HG03108 (cell line): ENCODE measurements at regions not wholly inside any gene's neighbourhood (a gene's known extent, or its start where the extent isn't known, plus 50 kb on each side); places are given as distances from the start of the nearest gene placed in this dataset.
"Not testable (repeated sequence)": the region's sequence is repeated elsewhere in the genome, so short reads cannot be mapped to it uniquely, and the experiment has no call there.

Source experiments
- ATAC-seq: cut with Tn5 transposase; IDR thresholded peaks from one replicate; pipeline ENCODE4 v1.9.1; 2021; ENCODE audit warnings: moderate library complexity; ENCODE audit not compliant: unreplicated experiment

DNA sequence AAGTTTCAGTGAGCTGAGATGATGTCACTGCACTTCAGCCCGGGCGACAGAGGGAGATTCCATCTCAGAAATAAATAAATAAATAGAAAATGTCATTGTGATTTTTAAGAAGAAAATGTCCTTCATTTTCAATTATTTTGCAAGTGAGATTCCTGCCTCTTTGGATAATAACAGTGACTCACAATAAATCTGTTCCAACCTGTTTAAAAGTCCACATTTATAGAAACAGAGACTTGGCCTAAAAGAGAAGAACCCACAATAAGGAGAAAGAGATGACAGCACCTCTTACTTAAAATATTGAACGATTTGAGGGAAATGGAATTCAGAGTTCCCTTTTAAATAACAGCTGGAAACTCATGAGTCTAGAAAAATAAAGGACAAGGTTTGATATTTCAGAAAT, 373.4 kb upstream of the NOX3 start:
- ATAC-seq, result no peak

DNA sequence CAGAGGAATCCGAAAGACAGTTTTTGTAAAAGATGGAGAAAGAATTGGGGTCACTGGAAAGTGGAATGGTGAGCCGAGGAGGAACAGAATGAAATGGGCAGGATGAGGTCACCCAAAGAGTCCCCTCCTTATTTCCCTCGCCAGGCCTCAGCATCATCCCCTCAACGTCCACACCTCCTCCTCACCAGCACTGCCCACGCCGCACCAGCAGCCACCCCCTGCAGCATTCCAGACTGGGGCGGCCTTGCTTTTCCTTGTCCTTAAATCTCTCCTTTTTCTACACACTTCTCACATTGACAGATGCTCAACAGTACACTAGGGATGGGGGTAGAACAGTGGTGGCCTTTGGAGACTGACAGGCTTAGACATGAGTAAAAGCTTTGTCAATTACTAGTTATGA, 363.1 kb upstream of the NOX3 start:
- no peak for ATAC-seq

DNA sequence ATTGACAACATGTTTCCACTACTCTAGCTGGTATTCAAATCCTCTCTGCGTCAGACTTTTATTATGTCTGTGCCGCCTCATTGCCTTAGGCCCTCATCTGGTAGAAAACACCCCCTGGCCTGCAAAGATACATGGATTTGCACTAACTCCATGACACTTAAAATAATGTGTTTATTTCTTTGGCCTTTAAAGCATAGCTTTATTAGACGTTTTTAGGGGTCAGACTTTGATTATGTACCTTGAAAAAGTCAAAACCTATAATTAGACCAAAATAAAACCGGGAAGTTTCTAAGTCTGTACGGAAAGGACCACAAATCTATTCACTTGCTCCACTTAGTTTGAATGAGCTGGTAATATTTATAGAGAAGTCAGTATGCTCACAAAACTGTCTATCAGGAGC, 357.9 kb upstream of the NOX3 start:
- ATAC-seq, result no peak

DNA sequence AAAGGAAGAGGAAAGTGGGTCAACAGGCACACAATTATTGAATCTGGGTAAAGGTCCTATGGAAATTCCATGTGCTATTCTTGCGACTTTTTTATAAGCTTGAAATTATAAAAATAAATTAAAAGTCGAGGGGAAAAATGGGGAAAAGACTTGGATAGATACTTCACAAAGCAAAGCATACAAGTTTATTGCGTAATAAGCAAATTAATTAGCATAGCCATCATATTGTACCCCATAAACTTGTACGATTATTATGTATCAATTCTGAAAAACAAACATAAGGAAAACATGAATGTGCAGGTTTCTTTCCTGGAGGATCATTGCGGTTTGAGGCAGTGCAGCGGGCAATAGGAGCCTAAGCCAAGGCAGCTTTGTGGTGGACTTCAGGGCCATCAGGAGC, 351.6 kb upstream of the NOX3 start:
- no peak for ATAC-seq

DNA sequence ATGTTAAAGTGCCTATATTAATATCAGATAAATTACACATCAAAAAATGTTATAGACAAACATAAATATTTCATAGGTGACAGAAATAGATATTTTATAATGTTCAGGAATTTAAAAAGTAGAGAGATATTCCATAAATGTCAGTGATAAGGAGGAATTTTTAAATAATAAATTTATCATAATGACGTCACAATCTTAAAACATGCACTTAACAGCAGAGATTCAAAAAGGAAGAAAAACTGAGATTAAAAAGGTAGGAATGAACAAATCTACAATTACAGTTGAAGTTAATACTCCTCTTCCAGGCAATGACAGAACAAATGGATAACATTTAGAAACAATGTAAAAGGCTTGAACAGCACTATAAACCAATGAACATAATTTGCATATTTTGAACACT, 345.4 kb upstream of the NOX3 start:
- no peak for ATAC-seq

DNA sequence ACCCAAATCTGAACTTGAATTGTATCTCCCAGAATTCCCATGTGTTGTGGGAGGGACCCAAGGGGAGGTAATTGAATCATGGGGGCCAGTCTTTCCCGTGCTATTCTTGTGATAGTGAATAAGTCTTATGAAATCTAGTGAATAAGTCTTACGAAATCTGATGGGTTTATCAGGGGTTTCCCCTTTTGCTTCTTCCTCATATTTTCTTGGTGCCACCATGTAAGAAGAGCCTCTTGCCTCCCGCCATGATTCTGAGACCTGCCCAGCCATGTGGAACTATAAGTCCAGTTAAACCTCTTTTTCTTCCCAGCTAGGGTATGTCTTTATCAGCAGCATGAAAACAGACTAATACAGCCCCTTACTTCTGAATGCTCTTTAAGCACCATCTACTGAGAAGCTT, 343.2 kb upstream of the NOX3 start:
- not testable (repeated sequence) for ATAC-seq

DNA sequence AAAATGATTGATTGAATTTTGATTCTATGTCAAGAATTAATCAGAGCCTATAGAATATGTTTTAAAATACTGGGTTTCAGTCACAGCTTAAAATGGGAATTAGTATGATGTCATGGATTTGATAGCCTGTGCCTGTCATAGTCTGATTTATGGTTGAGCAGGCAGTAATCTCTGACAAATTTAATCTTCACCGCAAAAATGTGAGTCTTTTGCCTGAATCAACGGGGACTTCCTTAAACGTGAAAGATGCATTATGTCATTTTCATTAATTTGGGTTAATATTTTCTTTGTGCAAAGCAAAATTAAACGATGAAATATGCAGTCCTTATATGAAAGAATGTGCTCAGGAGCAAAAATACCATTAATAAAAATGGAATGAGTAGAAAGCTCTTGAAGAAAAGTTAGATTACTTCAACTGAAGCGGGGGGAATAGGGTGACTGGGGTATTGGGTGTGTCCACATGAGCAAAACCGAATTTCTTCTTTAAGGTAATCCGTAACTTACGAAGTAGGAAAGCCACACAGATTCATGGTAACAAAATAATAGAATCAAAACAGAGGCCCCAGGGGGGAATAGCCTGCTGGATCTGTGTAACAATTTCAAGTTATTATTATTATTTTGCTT, 339.6 kb upstream of the NOX3 start:
- no peak for ATAC-seq

DNA sequence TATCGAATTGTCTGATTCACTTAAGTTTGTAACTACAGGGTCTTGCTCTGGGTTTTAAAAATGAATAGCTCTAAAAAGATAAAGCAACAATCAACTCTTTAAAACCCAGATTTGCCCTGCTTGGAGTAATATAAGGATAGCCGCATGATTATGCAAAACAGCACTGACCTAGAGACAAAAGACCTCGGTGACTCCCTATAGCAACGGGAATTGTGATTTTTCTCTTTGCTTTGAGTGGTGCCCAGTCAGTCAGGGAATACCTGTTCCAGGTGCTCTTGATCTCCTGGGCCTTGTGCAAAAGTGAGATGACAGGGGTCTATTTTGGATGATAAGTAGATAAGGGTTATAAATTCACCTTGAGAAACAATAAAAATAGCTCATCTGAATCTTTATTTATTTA, 336.3 kb upstream of the NOX3 start:
- no peak for ATAC-seq

DNA sequence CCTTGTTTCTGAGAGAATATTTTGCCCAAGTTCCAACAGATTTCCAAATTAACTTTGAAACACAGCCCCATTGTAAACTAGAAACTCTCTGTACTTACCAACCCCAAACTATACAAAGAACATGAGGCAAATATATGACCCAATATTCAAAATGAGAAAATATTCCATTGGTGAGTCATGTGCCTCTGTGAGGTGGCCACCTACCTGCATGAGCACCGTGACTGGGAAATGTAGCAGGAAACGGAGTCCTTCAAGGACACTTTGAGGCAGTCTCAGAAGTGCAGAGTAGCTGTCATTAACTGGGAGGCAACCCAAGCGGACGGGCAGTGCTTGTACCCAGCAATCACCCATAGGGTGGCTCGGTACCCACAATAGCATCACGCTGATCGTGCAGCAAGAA, 335.5 kb upstream of the NOX3 start:
- no peak for ATAC-seq

DNA sequence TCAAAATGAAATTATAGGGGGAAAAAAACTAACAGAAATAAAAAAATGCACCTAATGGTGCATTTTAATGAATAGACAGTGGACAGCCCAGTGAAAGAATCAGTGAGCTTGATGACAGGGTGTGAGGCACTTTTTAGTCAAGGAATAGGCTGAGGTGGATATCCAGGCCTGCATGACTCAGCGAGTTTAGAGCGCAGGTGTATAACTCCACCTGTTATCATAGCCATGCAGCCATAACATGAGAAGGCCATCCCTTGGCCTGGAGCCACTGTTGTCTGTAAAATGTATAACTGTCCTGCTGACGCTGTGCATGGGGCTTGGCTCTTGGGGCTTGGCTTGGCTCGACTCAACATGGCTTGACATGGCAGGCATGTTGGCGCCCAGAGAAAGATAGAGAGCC, 331.5 kb upstream of the NOX3 start:
- no peak for ATAC-seq

DNA sequence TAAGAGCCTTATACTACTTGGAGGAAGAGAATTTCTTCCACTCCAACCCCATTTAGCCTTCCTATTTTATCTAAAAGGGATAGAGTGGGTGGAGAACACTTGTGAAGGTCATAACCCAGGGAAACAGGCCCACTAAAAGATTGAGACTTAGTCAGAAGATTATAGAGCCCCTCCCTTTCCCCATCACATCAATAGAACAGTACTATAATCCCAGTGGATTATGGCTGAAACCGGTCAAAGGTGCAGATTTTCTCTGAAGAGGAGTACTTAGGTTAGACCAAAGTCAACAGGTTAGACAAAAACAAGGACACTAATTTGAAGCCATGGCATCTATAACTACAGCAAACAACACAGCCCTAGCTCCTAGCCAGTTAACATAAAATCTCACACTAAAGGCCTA, 330.9 kb upstream of the NOX3 start:
- ATAC-seq, result no peak

DNA sequence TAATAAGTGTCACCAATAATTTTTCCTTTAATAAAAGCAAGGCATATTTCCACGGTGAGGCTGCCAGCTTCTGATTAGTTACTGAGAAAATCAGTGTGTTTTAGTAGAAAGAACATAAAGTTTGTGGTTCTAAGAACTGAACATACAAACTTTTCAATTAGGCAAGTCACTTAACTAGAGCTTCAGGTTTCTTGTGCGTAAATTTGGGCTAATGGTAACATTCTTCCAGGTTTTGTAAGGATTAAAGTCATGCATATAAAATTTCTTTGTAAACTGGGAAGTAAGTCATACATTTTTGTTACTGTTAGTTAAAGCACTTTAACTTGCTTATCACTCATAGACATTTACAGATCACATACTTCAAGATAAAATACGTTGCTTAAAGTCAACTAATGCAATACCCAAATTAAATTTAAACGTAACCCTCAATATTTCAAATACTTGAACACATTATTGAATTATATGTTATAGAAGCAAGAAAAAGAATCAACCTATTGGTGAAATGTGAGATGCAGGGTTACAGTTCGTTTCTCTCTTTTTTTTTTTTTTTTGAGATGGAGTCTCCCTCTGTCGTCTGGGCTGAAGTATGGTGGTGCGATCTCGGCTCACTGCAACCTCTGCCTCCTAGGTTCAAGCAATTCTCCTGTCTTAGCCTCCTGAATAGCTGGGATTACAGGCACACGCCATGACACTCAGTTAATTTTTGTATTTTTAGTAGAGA, 327.3 kb upstream of the NOX3 start:
- ATAC-seq, result no peak

DNA sequence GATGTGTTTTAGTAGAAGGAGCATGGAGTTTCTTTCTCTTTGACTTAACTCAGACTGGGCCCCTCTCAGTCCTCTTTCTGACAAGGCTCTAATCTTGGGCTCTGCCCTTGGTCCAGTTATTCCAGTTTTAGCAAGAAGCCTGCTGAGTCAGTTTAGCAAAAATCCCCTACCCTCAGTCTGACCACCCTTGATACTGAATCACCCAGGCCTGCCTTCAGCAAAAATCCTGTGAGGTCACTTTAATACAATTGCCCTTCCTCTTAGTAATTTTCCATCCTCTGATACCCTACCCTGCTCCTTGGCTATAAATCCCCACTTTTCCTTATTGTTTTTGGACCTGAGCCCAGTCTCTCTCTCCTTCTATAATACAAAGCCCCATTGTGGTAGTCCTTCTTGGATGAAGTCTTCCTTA, 326.7 kb upstream of the NOX3 start:
- no peak for ATAC-seq

DNA sequence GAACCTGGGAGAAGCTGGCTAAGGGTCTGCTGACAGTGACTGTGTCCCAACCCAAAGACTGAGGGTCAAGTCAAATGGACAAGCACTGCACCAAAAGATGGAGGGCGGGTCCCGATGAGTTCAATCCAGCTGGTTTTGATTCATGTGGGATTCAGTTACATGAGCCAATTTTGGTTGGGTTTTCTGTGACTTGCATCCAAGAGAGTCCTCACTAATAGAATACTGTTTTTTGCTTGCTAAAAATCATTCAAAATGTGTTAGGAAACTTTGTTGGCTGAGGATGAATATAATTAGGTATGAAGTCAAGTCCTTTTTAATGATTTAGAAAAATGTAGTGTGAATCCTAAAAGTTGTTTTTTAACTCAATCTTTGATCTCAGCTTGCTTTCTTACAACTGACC, 323.8 kb upstream of the NOX3 start:
- no peak for ATAC-seq

DNA sequence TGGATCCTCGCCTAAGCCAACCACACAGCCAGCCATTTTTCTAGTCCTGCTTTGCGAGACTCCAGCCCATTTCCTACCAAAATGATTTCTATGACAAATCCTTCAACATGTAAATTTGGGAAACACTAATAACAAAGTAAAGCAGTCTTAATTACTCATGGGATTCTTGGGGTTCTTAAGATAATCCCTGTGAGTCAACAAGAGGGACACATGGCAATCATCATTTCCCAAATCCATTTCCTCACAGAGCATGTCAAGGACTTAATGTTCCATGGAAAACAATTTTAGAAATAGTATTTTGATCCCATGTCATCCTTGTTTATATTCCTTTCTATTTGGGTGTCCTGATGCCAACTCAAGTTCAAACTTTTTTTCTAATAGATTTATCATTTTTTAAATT, 322.7 kb upstream of the NOX3 start:
- no peak for ATAC-seq

DNA sequence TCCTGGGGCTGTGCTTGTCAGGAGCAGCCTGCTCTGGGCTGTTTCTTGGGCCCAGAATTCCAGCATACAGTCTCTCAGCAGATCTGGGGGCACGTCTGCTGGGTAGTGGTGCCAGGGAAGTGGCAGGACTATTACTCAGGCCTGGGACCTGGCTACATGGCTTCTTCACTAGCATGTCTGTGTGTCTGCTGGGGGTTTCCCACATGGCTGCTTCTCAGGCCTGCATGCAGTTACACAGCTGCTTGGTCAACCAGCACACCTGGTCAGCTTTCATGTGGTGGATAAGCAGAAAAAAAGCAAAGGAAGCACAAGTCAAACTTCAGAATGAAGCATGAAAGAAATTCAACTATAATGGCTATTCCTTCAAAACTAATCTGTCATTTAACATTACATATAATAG, 316.2 kb upstream of the NOX3 start:
- ATAC-seq, result no peak

DNA sequence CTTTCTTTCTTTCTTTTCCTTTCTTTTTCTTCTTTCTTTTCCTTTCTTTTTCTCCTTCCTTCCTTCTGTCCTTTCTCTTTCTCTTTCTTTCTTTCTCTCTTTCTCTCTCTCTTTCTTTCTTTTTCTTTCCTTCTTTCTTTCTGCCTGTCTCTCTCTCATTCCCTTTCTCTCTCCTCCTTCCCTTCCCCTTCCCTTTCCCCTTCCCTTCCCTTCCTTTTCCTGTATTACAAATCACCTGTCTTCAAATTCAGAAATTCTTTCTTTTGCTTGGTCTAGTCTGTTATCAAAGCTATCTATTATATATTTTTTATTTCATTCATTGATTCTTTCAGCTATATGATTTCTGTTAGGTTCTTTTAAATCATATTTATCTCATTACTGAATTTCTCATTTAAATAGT, 315.2 kb upstream of the NOX3 start:
- no peak for ATAC-seq

DNA sequence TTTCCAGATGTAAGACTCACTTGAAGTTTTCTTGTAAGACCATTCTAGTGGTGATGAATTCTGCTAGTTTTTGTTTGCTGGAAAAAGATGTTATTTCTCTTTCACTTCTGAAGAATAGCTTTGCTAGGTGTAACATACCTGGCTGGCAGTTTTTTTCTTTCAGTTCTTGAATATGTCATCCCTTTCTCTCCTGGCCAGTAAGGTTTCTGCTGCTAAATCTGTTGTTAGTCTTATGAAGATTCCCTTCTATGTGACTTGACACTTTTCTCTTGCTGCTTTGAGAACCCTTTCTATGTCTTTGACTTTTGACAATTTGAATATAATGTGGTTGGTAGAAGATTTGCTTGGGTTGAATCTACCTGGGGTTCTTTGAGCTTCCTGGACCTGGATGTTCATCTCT, 314.7 kb upstream of the NOX3 start:
- no peak for ATAC-seq

DNA sequence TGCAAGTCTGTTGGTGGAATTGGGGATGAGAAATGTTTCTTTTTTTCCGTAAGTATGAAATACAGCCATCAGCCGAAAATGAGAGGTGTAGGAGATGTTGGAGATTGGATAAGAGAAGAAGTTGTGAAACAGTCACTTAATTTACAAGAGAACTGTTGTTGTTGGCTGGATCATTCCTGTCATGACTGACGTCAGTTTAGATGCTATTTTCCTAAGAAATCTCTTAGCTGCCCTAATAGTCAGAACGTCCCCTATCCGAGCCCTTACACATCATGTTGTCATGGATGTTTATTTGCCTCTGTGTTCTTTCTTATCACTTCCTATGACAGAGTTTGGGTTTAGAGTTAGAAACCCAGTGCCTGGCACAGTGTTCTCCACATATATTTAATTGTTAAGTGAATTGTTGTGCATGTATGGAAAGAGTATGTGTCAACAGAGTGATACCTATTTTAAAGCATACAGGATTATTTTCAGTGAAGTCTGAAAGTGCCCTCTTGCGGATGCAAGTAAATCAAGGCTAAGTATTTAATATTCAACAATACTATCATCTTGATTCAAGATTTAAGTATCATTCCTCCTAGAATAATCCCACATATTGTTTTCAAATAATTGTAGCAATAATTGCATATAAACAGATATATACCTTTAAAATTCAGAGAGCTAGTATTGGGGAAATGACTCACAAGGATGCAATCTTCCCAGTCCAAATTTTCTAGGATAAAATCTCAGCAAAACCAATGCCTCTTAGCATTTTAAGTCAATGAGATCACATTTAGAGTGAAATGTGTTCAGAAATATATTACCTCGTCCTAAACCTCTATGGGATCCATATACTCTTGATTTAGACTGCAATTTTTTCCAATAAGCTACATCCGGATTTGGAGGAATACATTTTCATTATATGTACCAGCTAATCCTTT, 309.9 kb upstream of the NOX3 start:
- no peak for ATAC-seq

DNA sequence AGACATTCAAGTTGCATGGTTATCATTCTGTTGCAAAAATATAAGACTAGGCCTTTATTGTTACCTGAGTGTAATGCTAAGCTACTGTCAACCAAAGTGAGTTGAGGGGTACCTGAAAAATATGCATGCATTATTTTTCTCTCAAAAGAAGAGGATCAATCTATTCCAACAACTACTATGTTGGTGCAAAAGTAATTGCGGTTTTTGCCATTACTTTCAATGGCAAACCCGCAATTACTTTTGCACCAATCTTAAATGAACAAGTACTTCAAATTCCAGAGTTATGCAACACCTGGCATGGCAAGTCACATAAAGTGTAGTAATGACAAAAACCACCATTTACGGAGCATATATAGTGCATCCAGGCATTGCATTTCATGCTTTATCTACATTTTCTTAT, 307.0 kb upstream of the NOX3 start:
- ATAC-seq, result no peak

DNA sequence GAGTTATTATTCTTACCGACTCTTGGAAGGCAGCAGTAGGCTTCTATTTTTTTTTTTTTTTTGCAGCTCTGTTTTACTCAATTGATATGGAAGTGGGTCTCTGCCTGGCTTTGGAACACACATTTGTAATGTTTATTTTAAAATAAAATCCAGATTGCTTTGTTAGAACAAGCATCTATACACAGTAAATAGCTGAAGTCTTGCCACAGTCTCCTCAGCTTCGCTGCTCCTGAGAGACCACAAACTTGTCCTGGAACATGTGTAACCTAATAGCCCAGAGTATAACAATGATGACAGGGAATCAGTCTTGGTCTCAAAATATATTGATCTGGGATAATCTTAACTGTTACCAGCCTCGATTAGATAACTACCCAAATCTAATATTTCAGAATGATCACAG, 299.8 kb upstream of the NOX3 start:
- ATAC-seq, result no peak

DNA sequence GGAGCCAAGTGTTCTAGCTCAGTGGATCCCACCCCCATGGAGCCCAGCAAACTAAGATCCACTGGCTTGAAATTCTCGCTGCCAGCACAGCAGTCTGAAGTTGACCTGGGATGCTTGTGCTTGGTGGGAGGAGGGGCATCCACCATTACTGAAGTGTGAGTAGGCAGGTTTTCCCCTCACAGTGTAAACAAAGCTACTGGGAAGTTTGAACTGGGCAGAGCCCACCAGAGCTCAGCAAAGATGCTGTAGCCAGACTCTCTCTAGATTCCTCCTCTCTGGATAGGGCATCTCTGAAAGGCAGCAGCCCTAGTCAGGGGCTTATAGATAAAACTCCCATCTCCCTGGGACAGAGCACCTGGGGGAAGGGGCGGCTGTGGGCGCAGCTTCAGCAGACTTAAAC, 293.1 kb upstream of the NOX3 start:
- not testable (repeated sequence) for ATAC-seq
